Prostate gland (tissue), 2 donors: ENCODE measurements at regions not wholly inside any gene's neighbourhood (a gene's known extent, or its start where the extent isn't known, plus 50 kb on each side); places are given as distances from the start of the nearest gene placed in this dataset.

Experiments
- DNase-seq: peaks from one replicate; pipeline ENCODE4 v3.0.0-alpha.2; 2019; ENCODE audit warnings: low spot score
- H3K27ac ChIP-seq, 2 donors: fragments of 200-600 bp; sonication (generic); 2 replicates each; pipeline ENCODE4 v1.5.1; 2017 to 2019
- H3K27me3 ChIP-seq: fragments of 200-600 bp; sonication (generic); replicated peaks from 2 replicates; pipeline ENCODE4 v1.5.1; 2019; ENCODE audit not compliant: insufficient read depth
- H3K36me3 ChIP-seq, 2 donors: fragments of 200-600 bp; sonication (generic); 1 replicate in 1 of 2; 2 replicates in 1 of 2; pipeline versions ENCODE4 v1.5.1 to v1.8.1; 2017 to 2019
- H3K4me1 ChIP-seq: fragments of 200-600 bp; sonication (generic); replicated peaks from 2 replicates; pipeline ENCODE4 v1.5.1; 2019
- H3K4me3 ChIP-seq, 2 donors: fragments of 200-600 bp; sonication (generic); 2 replicates each; pipeline ENCODE4 v1.5.1; 2017 to 2019
- H3K9me3 ChIP-seq: fragments of 200-600 bp; sonication (generic); 2 replicates; pipeline ENCODE4 v1.5.1; 2017
- CTCF ChIP-seq, 4 experiments: fragments of 200-600 bp in 2 of 4; fragments of 450-650 bp in 2 of 4; sonication (generic) in 2 of 4; IDR thresholded peaks; 1 replicate in 3 of 4; 2 replicates in 1 of 4; pipeline ENCODE4 v1.5.1; 2016 to 2019; ENCODE audit warnings: antibody characterized with exemption in 4 of 4, mild to moderate bottlenecking in 2 of 4, moderate library complexity in 2 of 4
- POLR2A ChIP-seq: fragments of 450-650 bp; IDR thresholded peaks from one replicate; pipeline ENCODE4 v1.6.1; 2016; ENCODE audit warnings: antibody characterized with exemption, mild to moderate bottlenecking
- POLR2AphosphoS5 ChIP-seq: sonication (generic); formaldehyde crosslinking; IDR thresholded peaks from one replicate; pipeline ENCODE4 v1.6.1; 2017; ENCODE audit warnings: antibody characterized with exemption
- WGBS: methylation state at CpG from one replicate; pipeline ENCODE4 v1.1.5; 2018; 5-methylcytosine and 5-hydroxymethylcytosine counted together
- intact Hi-C: fragments of 100-400 bp; cut with DNase I; formaldehyde crosslinking; loops from one replicate; pipeline ENCODE4 v1.14.2; 2022

- Histone ChIP-seq H3K9me3 (no peaks in the 10 kb centered on the region), H3K4me3 (no peak overlapping the region), H3K4me1 (no peaks in the 10 kb centered on the region), H3K36me3 (no peaks in the 10 kb centered on the region), H3K27me3 (peaks cover 2% of the 10 kb centered on the region), H3K27ac (no peak overlapping the region)
- WGBS = 83% methylated on average over 4 of the region's 4 CpGs
- no peak for TF ChIP-seq POLR2A
- no peak for TF ChIP-seq POLR2AphosphoS5
- no peak for TF ChIP-seq CTCF (IDR thresholded peaks at IDR 0.05)
- no peak for DNase-seq
- intact Hi-C loops = no loop called here
These were observed 890.5 kb downstream of the UQCRFS1 start for GRCh38 chr19:28322491-28322890.

GRCh38 chr19:28319918-28320317 is 893.0 kb downstream of the UQCRFS1 start:
- TF ChIP-seq POLR2AphosphoS5 = no peak
- no peak for TF ChIP-seq POLR2A
- no peak for TF ChIP-seq CTCF (IDR thresholded peaks at IDR 0.05)
- Histone ChIP-seq H3K27me3 (no peaks in the 10 kb centered on the region), H3K9me3 (no peaks in the 10 kb centered on the region), H3K4me3 (no peak overlapping the region), H3K4me1 (no peaks in the 10 kb centered on the region), H3K36me3 (no peaks in the 10 kb centered on the region), H3K27ac (no peak overlapping the region)
- intact Hi-C loops = no loop called here
- no peak for DNase-seq
- WGBS = 93% methylated on average over 1 of the region's 1 CpG

GRCh38 chr19:28319227-28319626 is 893.7 kb downstream of the UQCRFS1 start:
- no peak for TF ChIP-seq CTCF (IDR thresholded peaks at IDR 0.05)
- no peak for TF ChIP-seq POLR2A
- no peak for TF ChIP-seq POLR2AphosphoS5
- Histone ChIP-seq H3K36me3 (no peaks in the 10 kb centered on the region), H3K27ac (no peak overlapping the region), H3K4me3 (no peak overlapping the region), H3K4me1 (no peaks in the 10 kb centered on the region), H3K27me3 (no peaks in the 10 kb centered on the region), H3K9me3 (no peaks in the 10 kb centered on the region)
- no peak for DNase-seq
- 61% methylated on average over 2 of the region's 2 CpGs for WGBS
- intact Hi-C loops = no loop called here

- no peaks in the 10 kb centered on the region for H3K36me3 ChIP-seq
- no peak for TF ChIP-seq CTCF (IDR thresholded peaks at IDR 0.05)
- TF ChIP-seq POLR2AphosphoS5 = no peak
- TF ChIP-seq POLR2A = no peak
- no peaks in the 10 kb centered on the region for H3K9me3 ChIP-seq
- 65% methylated on average over 9 of the region's 9 CpGs for WGBS
- intact Hi-C loops = no loop called here
- H3K4me1 ChIP-seq = no peaks in the 10 kb centered on the region
- no peak overlapping the region for H3K4me3 ChIP-seq
- H3K27ac ChIP-seq = no peak overlapping the region
- no peak for DNase-seq
- H3K27me3 ChIP-seq = no peaks in the 10 kb centered on the region
These were observed 894.3 kb downstream of the UQCRFS1 start for GRCh38 chr19:28318469-28319179.

GRCh38 chr19:28316464-28316863 is 896.5 kb downstream of the UQCRFS1 start:
- Histone ChIP-seq H3K4me1 (no peaks in the 10 kb centered on the region), H3K27me3 (no peaks in the 10 kb centered on the region), H3K27ac (no peak overlapping the region), H3K36me3 (no peaks in the 10 kb centered on the region), H3K4me3 (no peak overlapping the region), H3K9me3 (no peaks in the 10 kb centered on the region)
- DNase-seq = no peak
- TF ChIP-seq POLR2AphosphoS5 (no peak), CTCF (IDR thresholded peaks at IDR 0.05) (no peak), POLR2A (no peak)
- intact Hi-C loops = no loop called here
- 48% methylated on average over 7 of the region's 7 CpGs for WGBS
